ENCODE measurements at regions not wholly inside any gene's neighbourhood (a gene's known extent, or its start where the extent isn't known, plus 50 kb on each side); places are given as distances from the start of the nearest gene placed in this dataset.

DNA sequence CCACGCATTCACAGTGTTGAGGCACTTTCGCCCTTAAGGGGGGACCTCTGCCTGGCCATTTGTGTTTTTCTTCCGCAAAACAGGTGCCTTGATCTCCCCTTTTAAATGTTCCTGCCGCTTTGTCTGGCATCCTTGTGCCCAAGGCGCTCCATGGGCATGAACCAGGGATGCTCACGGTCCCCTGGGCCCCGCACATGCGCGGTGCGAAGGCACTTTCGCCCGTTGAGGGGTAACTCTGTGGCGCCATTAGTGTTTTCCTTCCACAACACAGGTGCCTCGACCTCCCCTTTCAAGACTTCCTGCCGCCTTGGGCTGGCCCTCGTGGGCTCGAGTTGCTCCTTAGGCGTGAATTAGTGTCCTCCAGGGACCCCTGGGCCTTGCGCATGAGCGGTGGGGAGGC lies 335.5 kb downstream of the ALG10 start:
- TF ChIP-seq, protein P1, sequence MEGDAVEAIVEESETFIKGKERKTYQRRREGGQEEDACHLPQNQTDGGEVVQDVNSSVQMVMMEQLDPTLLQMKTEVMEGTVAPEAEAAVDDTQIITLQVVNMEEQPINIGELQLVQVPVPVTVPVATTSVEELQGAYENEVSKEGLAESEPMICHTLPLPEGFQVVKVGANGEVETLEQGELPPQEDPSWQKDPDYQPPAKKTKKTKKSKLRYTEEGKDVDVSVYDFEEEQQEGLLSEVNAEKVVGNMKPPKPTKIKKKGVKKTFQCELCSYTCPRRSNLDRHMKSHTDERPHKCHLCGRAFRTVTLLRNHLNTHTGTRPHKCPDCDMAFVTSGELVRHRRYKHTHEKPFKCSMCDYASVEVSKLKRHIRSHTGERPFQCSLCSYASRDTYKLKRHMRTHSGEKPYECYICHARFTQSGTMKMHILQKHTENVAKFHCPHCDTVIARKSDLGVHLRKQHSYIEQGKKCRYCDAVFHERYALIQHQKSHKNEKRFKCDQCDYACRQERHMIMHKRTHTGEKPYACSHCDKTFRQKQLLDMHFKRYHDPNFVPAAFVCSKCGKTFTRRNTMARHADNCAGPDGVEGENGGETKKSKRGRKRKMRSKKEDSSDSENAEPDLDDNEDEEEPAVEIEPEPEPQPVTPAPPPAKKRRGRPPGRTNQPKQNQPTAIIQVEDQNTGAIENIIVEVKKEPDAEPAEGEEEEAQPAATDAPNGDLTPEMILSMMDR (IDR thresholded peaks at IDR 0.05; ENCODE audit: insufficient read depth, low read length, poor library complexity, severe bottlenecking), result no peak
- no peak for TF ChIP-seq EZH2phosphoT487 (conservative IDR thresholded peaks at IDR 0.05; ENCODE audit: low read length)
